ENCODE measurements at regions not wholly inside any gene's neighbourhood (a gene's known extent, or its start where the extent isn't known, plus 50 kb on each side); places are given as distances from the start of the nearest gene placed in this dataset.

GRCh38 chr2:45259547-45260160 lies 250.4 kb upstream of the SIX2 start:
- H3K36me3 ChIP-seq = no peaks in the 10 kb centered on the region
- no peak for TF ChIP-seq CTCF (IDR thresholded peaks at IDR 0.05; ENCODE audit: low read depth, low read length)
- no peak overlapping the region for H3K4me3 ChIP-seq (ENCODE audit: low read depth, low read length)
- no peak overlapping the region for H3K27ac ChIP-seq
- H3K27me3 ChIP-seq (ENCODE audit: insufficient read depth, low read depth, severe bottlenecking) = peaks cover 2% of the 10 kb centered on the region
- no peak for DNase-seq
- H3K9me3 ChIP-seq (ENCODE audit: severe bottlenecking) = no peaks in the 10 kb centered on the region

GRCh38 chr2:45259138-45259537 lies 249.9 kb upstream of the SIX2 start:
- no peak for TF ChIP-seq CTCF (IDR thresholded peaks at IDR 0.05; ENCODE audit: low read depth, low read length)
- Histone ChIP-seq H3K9me3 (ENCODE audit: severe bottlenecking) (no peaks in the 10 kb centered on the region), H3K36me3 (no peaks in the 10 kb centered on the region), H3K4me3 (ENCODE audit: low read depth, low read length) (no peak overlapping the region), H3K27me3 (ENCODE audit: insufficient read depth, low read depth, severe bottlenecking) (peaks cover 2% of the 10 kb centered on the region), H3K27ac (no peak overlapping the region)
- DNase-seq = no peak

- no peak for DNase-seq
- H3K27ac ChIP-seq = no peak overlapping the region
- H3K9me3 ChIP-seq (ENCODE audit: severe bottlenecking) = no peaks in the 10 kb centered on the region
- TF ChIP-seq CTCF (IDR thresholded peaks at IDR 0.05; ENCODE audit: low read depth, low read length) = no peak
- H3K27me3 ChIP-seq (ENCODE audit: insufficient read depth, low read depth, severe bottlenecking) = peaks cover 2% of the 10 kb centered on the region
- no peaks in the 10 kb centered on the region for H3K36me3 ChIP-seq
- no peak overlapping the region for H3K4me3 ChIP-seq (ENCODE audit: low read depth, low read length)
These were observed 249.1 kb upstream of the SIX2 start for GRCh38 chr2:45258311-45258710.

- H3K4me3 ChIP-seq (ENCODE audit: low read depth, low read length) = no peak overlapping the region
- DNase-seq = no peak
- no peaks in the 10 kb centered on the region for H3K9me3 ChIP-seq (ENCODE audit: severe bottlenecking)
- H3K36me3 ChIP-seq = no peaks in the 10 kb centered on the region
- peaks cover 2% of the 10 kb centered on the region for H3K27me3 ChIP-seq (ENCODE audit: insufficient read depth, low read depth, severe bottlenecking)
- no peak overlapping the region for H3K27ac ChIP-seq
- TF ChIP-seq CTCF (IDR thresholded peaks at IDR 0.05; ENCODE audit: low read depth, low read length) = no peak
These were observed 248.6 kb upstream of the SIX2 start for GRCh38 chr2:45257820-45258219.

- no peak for TF ChIP-seq CTCF (IDR thresholded peaks at IDR 0.05; ENCODE audit: low read depth, low read length)
- Histone ChIP-seq H3K36me3 (no peaks in the 10 kb centered on the region), H3K27me3 (ENCODE audit: insufficient read depth, low read depth, severe bottlenecking) (peaks cover 2% of the 10 kb centered on the region), H3K4me3 (ENCODE audit: low read depth, low read length) (no peak overlapping the region), H3K27ac (no peak overlapping the region), H3K9me3 (ENCODE audit: severe bottlenecking) (no peaks in the 10 kb centered on the region)
- DNase-seq = no peak
These were observed 247.8 kb upstream of the SIX2 start for GRCh38 chr2:45256867-45257641.

All from WERI-Rb-1 (cell line).